ENCODE measurements at regions not wholly inside any gene's neighbourhood (a gene's known extent, or its start where the extent isn't known, plus 50 kb on each side); places are given as distances from the start of the nearest gene placed in this dataset.
A peak's percentile ranks its signal among the peaks of the same experiment; 100 is the strongest.

GRCh38 chr9:1791191-1791590 is 224.0 kb upstream of the SMARCA2 start:
- DNase-seq, result no peak

- DNase-seq, result no peak
Measured at GRCh38 chr9:1794547-1795270, 220.4 kb upstream of the SMARCA2 start.

GRCh38 chr9:1804128-1804865 is 210.8 kb upstream of the SMARCA2 start:
- no peak for DNase-seq

- no peak for DNase-seq
Measured at GRCh38 chr9:1829719-1830118, 185.4 kb upstream of the SMARCA2 start.

GRCh38 chr9:1832960-1833359 is 182.2 kb upstream of the SMARCA2 start:
- no peak for DNase-seq

DNA sequence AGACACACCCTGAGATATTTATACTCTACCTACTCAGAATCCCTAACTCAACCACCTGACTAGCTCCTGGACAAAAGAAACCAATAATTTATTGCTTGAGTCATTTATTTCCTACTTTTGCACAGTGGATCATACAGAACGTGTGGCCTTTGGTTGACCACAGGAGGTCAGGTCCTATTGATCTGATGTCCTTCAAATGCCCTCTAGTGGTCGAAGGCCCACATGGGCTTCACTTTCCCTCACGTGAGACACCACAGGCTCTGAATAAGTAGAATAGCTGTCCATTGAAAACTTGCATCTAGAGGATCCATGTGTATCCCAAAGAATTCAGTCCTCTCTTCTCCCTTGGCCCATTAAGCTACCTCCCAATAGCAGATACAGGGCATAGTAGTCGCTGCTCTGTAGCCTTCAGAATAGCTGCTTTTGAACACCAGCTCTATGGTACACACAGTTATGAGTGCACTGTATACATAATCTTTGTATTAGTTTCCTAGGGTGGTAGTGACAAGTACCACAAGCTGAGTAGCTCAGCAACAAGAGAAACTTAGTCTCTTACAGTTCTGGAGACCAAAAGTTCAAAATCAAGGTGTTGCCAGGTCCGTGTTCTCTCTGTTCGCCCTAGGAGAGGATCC is 177.6 kb upstream of the SMARCA2 start:
- peak; percentile 41 for DNase-seq

DNA sequence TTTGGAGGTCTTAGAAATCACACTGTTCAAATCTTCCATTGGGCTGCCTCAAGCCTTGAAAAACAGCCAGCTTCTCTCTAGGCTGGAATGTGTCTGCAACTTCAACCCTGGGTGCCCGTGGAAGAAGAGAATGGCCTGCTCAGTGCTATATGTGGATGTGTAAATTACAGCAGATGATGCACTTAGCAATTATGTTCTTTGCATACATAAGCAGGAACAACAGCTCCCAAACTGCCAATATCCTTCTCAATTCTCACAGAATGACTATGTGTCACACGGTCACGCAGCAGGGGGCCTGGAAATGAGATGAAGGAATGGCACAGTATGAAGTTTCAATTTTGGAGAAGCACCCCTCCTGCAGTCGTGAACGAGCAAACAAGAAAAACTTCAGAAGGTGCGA is 175.2 kb upstream of the SMARCA2 start:
- no peak for DNase-seq

DNA sequence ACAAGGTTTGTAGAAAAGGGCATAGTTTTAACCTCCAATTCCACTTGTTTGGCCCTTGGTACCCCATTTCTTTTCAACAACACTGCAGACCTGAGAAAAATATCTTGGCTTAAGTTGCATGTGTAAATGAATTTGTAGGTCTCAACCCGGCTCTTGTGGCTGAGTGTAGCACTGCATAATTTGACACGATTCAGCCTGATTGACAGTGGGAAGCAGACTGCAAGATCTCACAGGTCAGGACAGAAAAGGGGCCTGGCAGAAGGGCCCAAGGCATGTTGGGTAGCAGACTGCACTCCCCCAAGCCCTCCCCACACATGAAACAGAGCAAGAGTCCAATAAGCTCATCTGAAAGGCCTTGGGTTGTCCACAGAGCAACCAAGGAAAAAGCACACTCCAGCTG is 169.7 kb upstream of the SMARCA2 start:
- no peak for DNase-seq

- DNase-seq, result no peak
Measured at GRCh38 chr9:1855726-1856125, 159.4 kb upstream of the SMARCA2 start.

DNA sequence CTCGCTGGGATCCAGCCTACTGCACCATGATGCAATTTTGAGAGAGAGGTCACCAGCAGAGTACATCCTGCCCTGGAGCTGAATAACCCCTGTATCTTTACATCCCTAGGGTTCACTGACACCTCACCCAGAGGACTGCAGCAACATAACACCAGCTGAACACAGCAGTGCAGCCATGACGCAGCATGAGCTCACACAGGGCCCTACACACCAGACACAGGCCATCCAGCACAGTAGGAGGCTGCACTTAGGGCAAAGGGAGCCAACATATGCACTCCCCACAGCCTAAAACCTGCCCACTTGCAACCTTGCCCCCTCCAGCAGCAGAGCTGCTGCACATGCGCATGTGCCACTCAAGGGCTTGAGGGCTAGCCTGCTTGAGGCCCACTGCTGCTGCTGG is 157.3 kb upstream of the SMARCA2 start:
- no peak for DNase-seq

- DNase-seq, result peak; percentile 38
Measured at GRCh38 chr9:1869843-1870242, 145.3 kb upstream of the SMARCA2 start.

DNA sequence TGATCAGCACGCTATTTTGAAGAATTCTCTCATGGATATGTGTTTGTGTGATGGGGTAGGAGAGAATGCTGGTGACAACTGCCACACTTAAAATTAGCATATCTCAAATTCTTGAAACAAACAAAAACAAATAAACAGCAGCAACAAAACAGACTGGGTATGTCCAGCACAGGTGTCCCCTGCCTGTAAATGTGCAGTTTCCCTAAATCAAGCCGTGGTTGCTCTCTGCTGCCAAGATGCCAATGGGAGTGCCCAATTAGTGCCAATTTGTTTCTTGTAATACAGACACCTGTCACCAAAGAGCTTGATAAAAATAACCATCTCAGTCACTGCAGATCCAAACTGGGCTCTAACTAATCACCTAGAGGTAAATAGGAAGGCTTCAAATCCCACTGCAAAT is 144.2 kb upstream of the SMARCA2 start:
- no peak for DNase-seq

DNA sequence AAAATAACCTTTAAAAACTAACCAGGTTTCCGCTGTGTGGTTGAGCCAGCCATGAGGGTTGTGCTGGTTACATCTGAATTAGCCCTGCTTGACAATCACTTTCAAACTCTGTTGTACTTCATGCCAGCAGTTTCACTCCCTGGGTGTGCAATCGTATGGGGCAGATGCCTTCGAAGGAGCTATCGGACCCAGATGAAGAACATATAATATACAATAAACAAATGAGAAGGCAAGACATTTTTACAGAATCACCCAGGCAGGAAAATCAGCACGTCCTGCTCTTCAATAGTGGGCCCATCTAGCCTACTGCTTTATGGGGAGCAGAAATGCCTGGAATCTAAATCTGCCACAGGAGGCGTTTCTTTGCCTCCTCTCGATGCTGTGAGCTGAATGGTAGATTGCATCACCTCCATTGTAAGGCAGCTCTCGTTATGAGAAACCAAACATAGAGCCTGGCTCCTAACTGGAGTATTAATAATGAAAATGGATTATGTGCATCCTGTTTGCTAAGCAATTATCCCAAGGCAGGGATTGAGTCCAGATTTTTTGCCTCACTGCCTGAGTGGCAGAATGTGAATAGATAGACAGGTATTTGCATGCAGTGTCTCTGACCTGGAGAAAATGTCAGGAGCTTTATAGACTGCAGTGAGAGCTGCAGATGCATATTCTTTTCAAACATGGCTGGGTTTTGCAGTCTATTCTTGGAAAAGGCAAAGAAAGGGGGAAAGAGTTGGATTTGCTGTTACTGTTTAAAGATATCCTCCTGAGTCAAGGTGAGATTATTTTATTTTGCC is 143.3 kb upstream of the SMARCA2 start:
- DNase-seq, result peak; percentile 95

DNA sequence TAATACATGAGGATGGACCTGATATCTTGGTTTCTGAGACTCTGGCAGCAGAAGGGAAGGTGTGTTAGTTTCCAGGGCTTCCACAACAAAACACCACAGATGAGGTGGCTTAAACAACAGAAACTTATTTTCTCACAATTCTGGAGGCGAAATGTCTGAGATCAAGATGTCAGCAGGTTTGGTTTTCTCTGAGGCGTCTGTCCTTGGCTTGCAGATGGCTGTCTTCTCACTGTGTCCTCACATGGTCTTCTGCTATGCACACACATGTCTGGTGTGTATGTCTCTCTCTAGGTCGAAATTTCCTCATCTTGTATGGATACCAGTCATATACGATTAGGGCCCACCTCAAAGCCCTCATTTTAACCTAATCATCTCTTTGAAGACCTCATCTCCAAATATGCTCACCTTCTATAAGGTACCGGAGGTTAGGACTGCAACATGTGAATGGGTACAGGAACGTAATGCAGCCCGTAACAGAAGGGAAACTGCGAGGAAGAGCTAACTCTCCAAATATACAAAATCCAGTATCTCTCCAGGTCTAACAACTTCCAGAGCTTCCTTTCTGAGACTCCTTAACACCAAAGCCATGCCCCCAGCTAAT is 139.8 kb upstream of the SMARCA2 start:
- no peak for DNase-seq

DNA sequence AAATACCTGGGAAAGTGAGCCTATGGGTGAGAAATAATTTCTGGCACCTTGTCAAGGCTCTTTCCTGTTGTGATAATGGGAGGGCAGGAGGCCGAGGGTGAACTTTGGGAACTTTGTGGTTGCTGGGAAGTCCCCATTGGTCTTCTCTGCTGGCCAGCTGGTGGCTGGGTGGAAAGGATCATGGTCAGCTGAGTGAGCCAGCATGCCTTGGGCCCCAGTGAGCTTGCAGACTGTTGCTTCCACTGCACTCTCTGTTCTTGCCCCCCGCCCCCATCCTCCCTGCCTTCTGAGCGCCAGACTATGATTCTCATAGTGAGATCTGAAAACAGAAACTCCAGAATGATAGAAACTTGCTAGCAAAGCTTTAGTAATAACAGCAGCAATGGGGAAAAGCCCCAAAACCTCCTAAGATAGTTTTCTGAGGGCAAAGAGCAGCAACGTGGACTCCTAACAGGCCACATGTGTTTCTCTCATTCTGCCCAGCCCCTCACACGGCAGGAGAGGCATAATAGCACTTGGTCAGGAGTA is 139.2 kb upstream of the SMARCA2 start:
- DNase-seq, result no peak

- no peak for DNase-seq
Measured at GRCh38 chr9:1876891-1877496, 138.2 kb upstream of the SMARCA2 start.

GRCh38 chr9:1877951-1878350 is 137.2 kb upstream of the SMARCA2 start:
- DNase-seq, result no peak

DNA sequence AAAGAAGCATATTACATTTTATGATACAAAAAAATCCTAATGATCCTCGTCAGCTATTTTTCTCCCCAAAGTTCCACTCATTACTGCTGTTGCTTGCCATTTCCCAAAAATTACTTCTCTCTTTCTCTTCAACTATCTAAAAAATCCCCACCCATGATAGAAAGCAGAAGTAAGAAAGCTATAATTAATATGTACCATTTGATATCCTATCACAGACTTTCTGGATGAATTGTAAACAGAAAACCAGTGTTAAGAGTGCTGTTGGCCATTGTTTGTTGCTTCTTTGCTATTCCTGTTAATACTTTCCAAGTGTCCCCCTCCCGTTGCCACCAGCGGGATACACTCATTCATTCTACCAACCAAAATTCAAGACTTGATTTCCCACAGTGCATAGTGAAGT is 136.3 kb upstream of the SMARCA2 start:
- DNase-seq, result no peak

DNA sequence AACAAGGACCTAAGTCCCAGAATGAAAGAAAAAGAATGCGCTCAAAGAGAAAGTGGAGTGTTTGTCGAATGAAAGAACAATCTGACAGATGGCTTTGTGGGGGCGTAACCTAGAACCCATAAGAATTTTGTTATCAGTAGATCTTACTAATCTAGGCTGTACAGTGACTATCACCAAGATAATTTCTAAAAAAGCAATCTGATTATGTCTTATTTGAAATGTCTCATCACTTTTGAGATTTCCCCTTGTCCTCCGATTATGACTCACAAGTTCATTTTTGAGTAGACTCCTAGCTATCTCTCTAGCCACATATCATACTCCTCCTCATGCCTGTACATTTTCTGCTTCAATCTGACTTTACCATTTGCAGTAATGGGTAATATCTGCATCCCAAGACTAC is 135.6 kb upstream of the SMARCA2 start:
- DNase-seq, result no peak

GRCh38 chr9:1880038-1880565 is 135.0 kb upstream of the SMARCA2 start:
- no peak for DNase-seq

- no peak for DNase-seq
Measured at GRCh38 chr9:1881708-1882295, 133.3 kb upstream of the SMARCA2 start.

Data from DMS153 (cell line).